ENCODE measurements at regions not wholly inside any gene's neighbourhood (a gene's known extent, or its start where the extent isn't known, plus 50 kb on each side); places are given as distances from the start of the nearest gene placed in this dataset.

DNA sequence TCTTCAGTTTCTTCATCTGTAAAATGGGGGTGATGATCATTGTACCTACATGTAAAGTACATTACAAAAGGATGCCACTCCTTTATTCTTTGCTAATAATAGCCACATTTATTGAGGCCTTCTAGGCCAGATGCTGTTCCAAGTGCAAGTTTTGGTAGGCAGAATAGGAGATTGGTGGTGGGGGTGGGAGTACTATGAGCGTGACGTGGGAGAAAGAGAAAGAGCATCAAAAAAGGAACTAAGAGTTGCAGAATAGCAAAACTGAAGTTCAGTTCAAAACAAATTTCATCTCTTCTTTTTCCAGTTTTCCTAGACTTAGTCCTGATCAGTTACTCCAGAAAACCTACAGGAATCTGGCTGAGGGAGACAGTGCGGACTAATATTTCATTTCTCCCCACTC is 174.1 kb downstream of the SNX18 start:
- ATAC-seq = peak in 1 of 4 donors; percentile 57
- Histone ChIP-seq H3K9me3 (peaks cover 0 to 7% (median 0%) of the 10 kb centered on the region in 12 donors), H3K4me3 (no peak overlapping the region), H3K4me1 (peaks cover 0 to 37% (median 10%) of the 10 kb centered on the region in 12 donors), H3K27me3 (no peaks in the 10 kb centered on the region), H3K27ac (peak overlapping the region in 2 of 12 donors; percentile 2 to 72), H3K36me3 (no peaks in the 10 kb centered on the region)
- intact Hi-C loops (cut with DNase I) = no loop called here
- no peak for TF ChIP-seq POLR2A (IDR thresholded peaks at IDR 0.05)
- TF ChIP-seq, protein P1, sequence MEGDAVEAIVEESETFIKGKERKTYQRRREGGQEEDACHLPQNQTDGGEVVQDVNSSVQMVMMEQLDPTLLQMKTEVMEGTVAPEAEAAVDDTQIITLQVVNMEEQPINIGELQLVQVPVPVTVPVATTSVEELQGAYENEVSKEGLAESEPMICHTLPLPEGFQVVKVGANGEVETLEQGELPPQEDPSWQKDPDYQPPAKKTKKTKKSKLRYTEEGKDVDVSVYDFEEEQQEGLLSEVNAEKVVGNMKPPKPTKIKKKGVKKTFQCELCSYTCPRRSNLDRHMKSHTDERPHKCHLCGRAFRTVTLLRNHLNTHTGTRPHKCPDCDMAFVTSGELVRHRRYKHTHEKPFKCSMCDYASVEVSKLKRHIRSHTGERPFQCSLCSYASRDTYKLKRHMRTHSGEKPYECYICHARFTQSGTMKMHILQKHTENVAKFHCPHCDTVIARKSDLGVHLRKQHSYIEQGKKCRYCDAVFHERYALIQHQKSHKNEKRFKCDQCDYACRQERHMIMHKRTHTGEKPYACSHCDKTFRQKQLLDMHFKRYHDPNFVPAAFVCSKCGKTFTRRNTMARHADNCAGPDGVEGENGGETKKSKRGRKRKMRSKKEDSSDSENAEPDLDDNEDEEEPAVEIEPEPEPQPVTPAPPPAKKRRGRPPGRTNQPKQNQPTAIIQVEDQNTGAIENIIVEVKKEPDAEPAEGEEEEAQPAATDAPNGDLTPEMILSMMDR (IDR thresholded peaks at IDR 0.05) = no peak
- DNase-seq = no peak
- 90 to 97% (median 92%) methylated on average over 3 of the region's 3 CpGs for WGBS, 4 donors

DNA sequence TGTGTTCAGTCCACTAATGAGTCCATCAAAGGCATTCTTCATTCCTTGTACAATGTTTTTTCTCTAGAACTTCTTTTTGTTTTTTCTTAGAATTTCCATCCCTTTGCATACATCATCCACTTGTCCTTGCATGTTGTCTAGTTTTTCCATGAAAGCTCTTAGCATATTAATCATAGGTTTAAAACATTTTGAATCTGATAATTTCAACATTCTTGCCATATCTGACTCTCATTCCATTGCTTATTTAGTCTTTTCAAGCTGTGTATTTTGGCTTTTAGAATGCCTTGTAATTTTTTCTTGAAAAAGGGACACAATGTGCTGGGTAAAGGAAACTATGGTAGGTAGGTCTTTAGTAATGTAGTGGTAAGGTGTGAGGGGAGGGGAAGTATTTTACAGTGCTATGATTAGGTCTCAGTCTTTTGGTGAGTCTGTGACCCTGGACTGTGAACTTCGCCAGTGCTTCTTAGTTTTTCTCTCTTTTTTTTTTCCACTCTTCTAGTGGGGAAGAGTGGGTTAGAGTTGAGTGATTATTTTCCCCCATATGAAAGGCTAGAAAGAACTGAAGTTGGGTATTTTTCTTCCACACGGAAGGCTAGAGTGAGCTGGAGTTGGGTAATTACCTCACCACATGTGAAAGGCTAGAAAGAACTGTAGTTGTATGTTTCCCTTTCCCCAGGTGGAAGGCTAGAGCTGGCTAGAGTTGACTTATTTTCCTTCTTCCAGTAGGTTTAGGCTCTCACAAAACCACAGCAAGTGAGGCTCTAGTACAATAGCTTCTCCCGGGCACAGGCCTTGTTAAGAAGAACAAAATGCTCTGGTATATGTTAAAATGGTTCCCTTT is 172.1 kb downstream of the SNX18 start:
- Histone ChIP-seq H3K27me3 (no peaks in the 10 kb centered on the region), H3K9me3 (peaks cover 0 to 7% (median 0%) of the 10 kb centered on the region in 12 donors), H3K4me1 (peaks cover 0 to 35% (median 8%) of the 10 kb centered on the region in 12 donors), H3K4me3 (no peak overlapping the region), H3K36me3 (no peaks in the 10 kb centered on the region), H3K27ac (peak overlapping the region in 1 of 12 donors; percentile 4)
- DNase-seq (no peak), ATAC-seq (no peak)
- intact Hi-C loops (cut with DNase I) = no loop called here
- no peak for TF ChIP-seq POLR2A (IDR thresholded peaks at IDR 0.05)
- TF ChIP-seq, protein P1 (IDR thresholded peaks at IDR 0.05) = no peak
- WGBS, 4 donors = 88 to 96% (median 92%) methylated on average over 3 of the region's 3 CpGs

DNA sequence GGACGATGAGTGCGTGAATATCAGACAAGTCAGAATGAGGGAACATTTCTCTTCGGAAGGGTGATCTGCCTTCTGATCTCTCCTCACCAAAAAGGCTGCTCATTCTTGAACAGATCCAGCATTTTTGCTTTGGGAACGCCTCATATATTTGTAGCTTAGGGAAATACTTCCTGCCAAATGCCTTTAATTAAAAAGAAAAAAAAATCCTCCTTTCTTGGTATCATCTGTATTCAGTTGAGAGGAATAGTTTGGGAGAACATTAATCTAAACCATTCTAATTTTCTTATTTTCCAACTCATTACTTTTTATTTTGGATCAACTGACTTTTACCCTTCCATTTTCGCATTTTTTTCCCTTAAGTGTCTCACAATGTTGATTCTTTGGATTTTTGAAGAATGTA is 163.4 kb downstream of the SNX18 start:
- WGBS, 4 donors = 59 to 73% (median 61%) methylated on average over 5 of the region's 5 CpGs
- intact Hi-C loops (cut with DNase I) = no loop called here
- H3K4me1 ChIP-seq = peaks cover 0 to 12% (median 0%) of the 10 kb centered on the region in 12 donors

DNA sequence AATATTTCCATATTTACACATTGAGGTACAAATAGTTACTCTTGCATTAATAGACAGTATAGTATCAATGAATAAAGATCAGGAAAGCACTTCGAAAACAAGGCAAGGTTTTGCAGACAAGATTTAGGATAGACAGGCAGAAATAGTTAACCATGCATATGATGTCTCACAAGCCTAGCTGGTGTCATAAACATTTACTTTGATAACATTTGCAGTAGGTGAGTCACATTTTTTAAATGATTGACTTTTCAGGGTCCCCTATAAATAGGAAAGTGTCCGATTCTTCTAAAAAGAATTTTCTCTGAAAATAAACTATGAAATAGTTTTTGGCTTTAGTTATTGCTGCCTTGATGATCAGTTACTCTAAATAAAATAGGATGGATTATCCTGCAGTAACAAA is 162.1 kb downstream of the SNX18 start:
- Histone ChIP-seq H3K27me3 (no peaks in the 10 kb centered on the region), H3K4me1 (peaks cover 0 to 17% (median 0%) of the 10 kb centered on the region in 12 donors), H3K9me3 (peaks cover 0 to 4% (median 0%) of the 10 kb centered on the region in 12 donors), H3K36me3 (no peaks in the 10 kb centered on the region), H3K4me3 (no peak overlapping the region), H3K27ac (no peak overlapping the region)
- DNase-seq = no peak
- WGBS, 4 donors = 83 to 89% (median 88%) methylated on average over 2 of the region's 2 CpGs
- intact Hi-C loops (cut with DNase I) = no loop called here
- TF ChIP-seq, protein P1 (IDR thresholded peaks at IDR 0.05) = no peak
- TF ChIP-seq POLR2A (IDR thresholded peaks at IDR 0.05) = no peak
- ATAC-seq = no peak

More for the DNA sequence above, 163.4 kb downstream of the SNX18 start:
- no peak for ATAC-seq
- Histone ChIP-seq H3K4me3 (no peak overlapping the region), H3K27ac (no peak overlapping the region), H3K27me3 (no peaks in the 10 kb centered on the region), H3K9me3 (peaks cover 0 to 4% (median 0%) of the 10 kb centered on the region in 12 donors), H3K36me3 (no peaks in the 10 kb centered on the region)
- TF ChIP-seq POLR2A (IDR thresholded peaks at IDR 0.05) = no peak
- TF ChIP-seq, protein P1 (IDR thresholded peaks at IDR 0.05) = no peak
- no peak for DNase-seq
